IMR-90 (cell line): ENCODE measurements at regions not wholly inside any gene's neighbourhood (a gene's known extent, or its start where the extent isn't known, plus 50 kb on each side); places are given as distances from the start of the nearest gene placed in this dataset.

Source experiments
- ATAC-seq: fragments of 200-7000 bp; cut with Tn5 transposase; 2 replicates; pipeline ENCODE4 v1.9.1; 2020; ENCODE audit warnings: low read depth, mild to moderate bottlenecking, moderate library complexity
- BruUV-seq: library from RNA; stranded (reverse); fragments of 400-500 nt; replicated peaks from 2 replicates; lab custom pipeline; 2021; lab: Mats Ljungman, UMichigan
- CTCF ChIA-PET: fragments of 300-600 bp; formaldehyde crosslinking; extraction: SDS; loops from one replicate; lab custom pipeline; 2021; ENCODE audit warnings: antibody characterized with exemption; lab: Yijun Ruan, JAX
- POLR2A ChIA-PET: fragments of 300-600 bp; sonication (Branson Sonifier 250); formaldehyde crosslinking; loops from one replicate; lab custom pipeline; 2022; ENCODE audit warnings: antibody characterized with exemption; ENCODE audit not compliant: unreplicated experiment; lab: Charles Lee
- DNase-seq: peaks from one replicate; pipeline ENCODE4 v3.0.0; 2013
- H2AFZ ChIP-seq: replicated peaks from 2 replicates; pipeline ENCODE3; 2013; ENCODE audit warnings: low read length, mild to moderate bottlenecking; ENCODE audit not compliant: poor library complexity
- H2AK5ac ChIP-seq: 2 replicates; pipeline ENCODE4 v1.6.1; 2013; ENCODE audit warnings: low read depth, low read length, inconsistent platforms
- H2AK9ac ChIP-seq: replicated peaks from 2 replicates; pipeline ENCODE3; 2013; ENCODE audit warnings: mild to moderate bottlenecking, low read depth, low read length, moderate library complexity; ENCODE audit not compliant: poor library complexity
- H2BK120ac ChIP-seq: 2 replicates; pipeline ENCODE4 v1.6.1; 2013; ENCODE audit warnings: low read depth, low read length, inconsistent platforms
- H2BK15ac ChIP-seq: 3 replicates; pipeline ENCODE4 v1.6.1; 2013; ENCODE audit warnings: low read depth, low read length, inconsistent platforms
- H2BK20ac ChIP-seq: 2 replicates; pipeline ENCODE4 v1.6.1; 2013; ENCODE audit warnings: low read depth, mild to moderate bottlenecking, inconsistent platforms, low read length, moderate library complexity
- H2BK5ac ChIP-seq: 2 replicates; pipeline ENCODE4 v1.6.1; 2013; ENCODE audit warnings: mild to moderate bottlenecking, low read depth, low read length, inconsistent platforms; ENCODE audit not compliant: poor library complexity, severe bottlenecking
- H3K14ac ChIP-seq: replicated peaks from 2 replicates; pipeline ENCODE4 v1.6.1; 2013; ENCODE audit warnings: low read depth, low read length, inconsistent platforms
- H3K18ac ChIP-seq: 2 replicates; pipeline ENCODE4 v1.6.1; 2013; ENCODE audit warnings: low read depth, low read length, control low read depth
- H3K23ac ChIP-seq: 2 replicates; pipeline ENCODE4 v1.6.1; 2013; ENCODE audit warnings: low read depth, low read length, inconsistent platforms
- H3K27ac ChIP-seq: 2 replicates; pipeline ENCODE4 v1.5.1; 2013; ENCODE audit warnings: mild to moderate bottlenecking, control low read depth, low read length; ENCODE audit not compliant: insufficient read depth
- H3K27me3 ChIP-seq: 2 replicates; pipeline ENCODE4 v1.6.1; 2013; ENCODE audit warnings: low read length; ENCODE audit not compliant: control insufficient read depth, insufficient read depth
- H3K36me3 ChIP-seq: 2 replicates; pipeline ENCODE4 v1.6.1; 2013; ENCODE audit warnings: low read length, mixed read lengths; ENCODE audit not compliant: control insufficient read depth, insufficient read depth
- H3K4ac ChIP-seq: 2 replicates; pipeline ENCODE4 v1.6.1; 2013; ENCODE audit warnings: low read depth, low read length, inconsistent platforms
- H3K4me1 ChIP-seq: 2 replicates; pipeline ENCODE4 v1.6.1; 2013; ENCODE audit warnings: low read length, mixed read lengths; ENCODE audit not compliant: control insufficient read depth, insufficient read depth
- H3K4me2 ChIP-seq: 2 replicates; pipeline ENCODE4 v1.6.1; 2013; ENCODE audit warnings: low read depth, mild to moderate bottlenecking, control low read depth, low read length, moderate library complexity
- H3K4me3 ChIP-seq: 2 replicates; pipeline ENCODE4 v1.5.1; 2013; ENCODE audit warnings: low read depth, mild to moderate bottlenecking, control low read depth, low read length, moderate library complexity; ENCODE audit not compliant: insufficient read depth
- H3K56ac ChIP-seq: 2 replicates; pipeline ENCODE4 v1.6.1; 2013; ENCODE audit warnings: low read length, inconsistent platforms; ENCODE audit not compliant: insufficient read depth; ENCODE audit errors: extremely low read depth
- H3K79me1 ChIP-seq, 2 experiments: 2 replicates each; pipeline ENCODE4 v1.6.1; 2013; ENCODE audit warnings: low read length in 2 of 2, inconsistent platforms in 1 of 2, low read depth in 1 of 2
- H3K9ac ChIP-seq: 2 replicates; pipeline ENCODE4 v1.6.1; 2013; ENCODE audit warnings: low read depth, low read length, control low read depth
- H3K9me1 ChIP-seq: 2 replicates; pipeline ENCODE4 v1.6.1; 2013; ENCODE audit warnings: low read length, inconsistent platforms; ENCODE audit not compliant: insufficient read depth
- H3K9me3 ChIP-seq: 2 replicates; pipeline ENCODE4 v1.6.1; 2013; ENCODE audit warnings: low read length; ENCODE audit not compliant: control insufficient read depth, insufficient read depth
- H4K20me1 ChIP-seq: 2 replicates; pipeline ENCODE4 v1.6.1; 2013; ENCODE audit warnings: low read length, inconsistent platforms; ENCODE audit not compliant: insufficient read depth
- H4K5ac ChIP-seq: 2 replicates; pipeline ENCODE4 v1.6.1; 2013; ENCODE audit warnings: mild to moderate bottlenecking, low read depth, low read length, control low read depth
- H4K8ac ChIP-seq, 2 experiments: 2 replicates each; pipeline ENCODE4 v1.6.1; 2013; ENCODE audit warnings: low read depth in 2 of 2, low read length in 2 of 2, control low read depth in 1 of 2, inconsistent platforms in 1 of 2
- H4K91ac ChIP-seq: 2 replicates; pipeline ENCODE4 v1.6.1; 2013; ENCODE audit warnings: low read depth, low read length, inconsistent platforms; ENCODE audit not compliant: insufficient read depth
- BHLHE40 ChIP-seq: fragments of 150-350 bp; IDR thresholded peaks from 2 replicates; pipeline ENCODE4 v1.6.1; 2016; ENCODE audit warnings: mild to moderate bottlenecking, low read depth, low read length
- CEBPB ChIP-seq: IDR thresholded peaks from 2 replicates; pipeline ENCODE4 v1.6.1; 2012; ENCODE audit warnings: low read depth, low read length, improper control_type of control experiment
- CHD1 ChIP-seq: IDR thresholded peaks from 2 replicates; pipeline ENCODE4 v1.6.1; 2012; ENCODE audit warnings: low read depth, low read length, improper control_type of control experiment
- CTCF ChIP-seq: conservative IDR thresholded peaks from 2 replicates; pipeline ENCODE4 v1.5.1; 2012; ENCODE audit warnings: mild to moderate bottlenecking, low read depth, low read length, improper control_type of control experiment
- ELK1 ChIP-seq: fragments of 150-350 bp; IDR thresholded peaks from 2 replicates; pipeline ENCODE4 v1.6.1; 2016; ENCODE audit warnings: low read depth, mild to moderate bottlenecking, low read length, moderate library complexity, borderline replicate concordance
- FOS ChIP-seq: fragments of 150-350 bp; IDR thresholded peaks from 2 replicates; pipeline ENCODE4 v1.6.1; 2016; ENCODE audit warnings: low read depth, low read length
- MAFK ChIP-seq: IDR thresholded peaks from 2 replicates; pipeline ENCODE4 v1.6.1; 2012; ENCODE audit warnings: low read depth, low read length, improper control_type of control experiment
- MAZ ChIP-seq: IDR thresholded peaks from 2 replicates; pipeline ENCODE4 v1.6.1; 2012; ENCODE audit warnings: low read depth, mild to moderate bottlenecking, low read length, improper control_type of control experiment, moderate library complexity, borderline replicate concordance
- MXI1 ChIP-seq: IDR thresholded peaks from 2 replicates; pipeline ENCODE4 v1.6.1; 2012; ENCODE audit warnings: low read depth, mild to moderate bottlenecking, low read length, moderate library complexity, borderline replicate concordance
- NFE2L2 ChIP-seq: fragments of 150-350 bp; IDR thresholded peaks from 2 replicates; pipeline ENCODE4 v1.6.1; 2016; ENCODE audit warnings: low read depth, mild to moderate bottlenecking, low read length
- RAD21 ChIP-seq: IDR thresholded peaks from 2 replicates; pipeline ENCODE4 v1.6.1; 2012; ENCODE audit warnings: low read length, improper control_type of control experiment
- RCOR1 ChIP-seq: IDR thresholded peaks from 2 replicates; pipeline ENCODE4 v1.6.1; 2012; ENCODE audit warnings: mild to moderate bottlenecking, low read length, improper control_type of control experiment; ENCODE audit not compliant: insufficient replicate concordance
- RFX5 ChIP-seq: IDR thresholded peaks from 2 replicates; pipeline ENCODE4 v1.8.0; 2012; ENCODE audit warnings: low read depth, mild to moderate bottlenecking, low read length, moderate library complexity
- SMC3 ChIP-seq: fragments of 150-350 bp; IDR thresholded peaks from 2 replicates; pipeline ENCODE4 v1.6.1; 2016; ENCODE audit warnings: low read depth, mild to moderate bottlenecking, antibody characterized with exemption, low read length, moderate library complexity
- USF2 ChIP-seq: fragments of 150-350 bp; IDR thresholded peaks from 2 replicates; pipeline ENCODE4 v1.6.1; 2017; ENCODE audit warnings: mild to moderate bottlenecking, antibody characterized with exemption, low read length, low read depth
- WGBS, 2 experiments: methylation state at CpG; one replicate each; pipeline versions ENCODE4 v1.1.5 to v1.1.7; 2013; ENCODE audit warnings: missing lambda C conversion rate in 2 of 2; ENCODE audit not compliant: insufficient read length in 1 of 2; ENCODE audit errors: extremely low coverage in 2 of 2; 5-methylcytosine and 5-hydroxymethylcytosine counted together
- dilution Hi-C: fragments of 300-500 bp; cut with HindIII; formaldehyde crosslinking; loops from one replicate; pipeline ENCODE4 v1.14.3; 2018; ENCODE audit warnings: low sequenced_read_pairs; ENCODE audit not compliant: unreplicated experiment
- in situ Hi-C: fragments of 300-500 bp; cut with MboI; formaldehyde crosslinking; loops from 3 replicates; pipeline ENCODE4 v1.14.3; 2019; ENCODE audit warnings: low sequenced_read_pairs, inconsistent platforms, mixed read lengths
- intact Hi-C: fragments of 100-400 bp; cut with micrococcal nuclease; formaldehyde crosslinking; loops from 2 replicates; pipeline ENCODE4 v1.10.0; 2022

GRCh38 chr5:39485079-39485478 is 60.3 kb upstream of the DAB2 start:
- no peak overlapping the region for H3K4ac ChIP-seq
- no peaks in the 10 kb centered on the region for H3K79me1 ChIP-seq
- intact Hi-C loops: no loop called here
- H3K9me1 ChIP-seq: no peaks in the 10 kb centered on the region
- ATAC-seq (no peak), DNase-seq (no peak)
- H3K9me3 ChIP-seq: peaks cover 6% of the 10 kb centered on the region
- no peak overlapping the region for H2BK15ac ChIP-seq
- no CpG with 5 or more reads among the region's 2 CpGs for WGBS, 2 experiments
- H2AFZ ChIP-seq: no peak overlapping the region
- no peaks in the 10 kb centered on the region; the same call in 1 of the 2 replicates for H3K4me1 ChIP-seq
- no peak overlapping the region for H4K91ac ChIP-seq
- no peak overlapping the region for H4K8ac ChIP-seq
- BruUV-seq: no TSS peak
- ChIA-PET CTCF (interaction anchor here (0.7 kb wide), 1 partner anchor 12 kb away, joined by 3 read pairs; no protein-coding TSS in a partner anchor), POLR2A (interaction anchor here (1.0 kb wide), 1 partner anchor 18 kb away, joined by 3 read pairs; no protein-coding TSS in a partner anchor)
- no peak overlapping the region for H2BK120ac ChIP-seq
- H3K4me2 ChIP-seq: no peak overlapping the region
- no peak overlapping the region for H3K14ac ChIP-seq
- H3K56ac ChIP-seq: no peak overlapping the region
- H3K27me3 ChIP-seq: no peaks in the 10 kb centered on the region
- H2AK9ac ChIP-seq: no peak overlapping the region
- no peak overlapping the region for H2BK20ac ChIP-seq
- H4K5ac ChIP-seq: no peak overlapping the region
- dilution Hi-C loops: no loop called here
- no peaks in the 10 kb centered on the region for H4K20me1 ChIP-seq
- H3K23ac ChIP-seq: no peak overlapping the region
- no peaks in the 10 kb centered on the region for H3K36me3 ChIP-seq
- no peak overlapping the region for H2BK5ac ChIP-seq
- in situ Hi-C loops: no loop called here
- no peak overlapping the region for H3K4me3 ChIP-seq
- no peak for TF ChIP-seq RCOR1
- TF ChIP-seq CHD1: no peak
- TF ChIP-seq MAZ: no peak
- TF ChIP-seq CEBPB: no peak
- no peak for TF ChIP-seq RFX5
- no peak for TF ChIP-seq NFE2L2
- no peak for TF ChIP-seq RAD21
- no peak for TF ChIP-seq SMC3
- no peak for TF ChIP-seq MAFK
- no peak for TF ChIP-seq USF2
- no peak for TF ChIP-seq BHLHE40
- no peak for TF ChIP-seq MXI1
- TF ChIP-seq CTCF: no peak
- TF ChIP-seq FOS: no peak
- no peak for TF ChIP-seq ELK1
- no peak overlapping the region for H3K9ac ChIP-seq
- H3K18ac ChIP-seq: no peak overlapping the region
- no peak overlapping the region for H2AK5ac ChIP-seq
- H3K27ac ChIP-seq: no peak overlapping the region
